ENCODE measurements at regions not wholly inside any gene's neighbourhood (a gene's known extent, or its start where the extent isn't known, plus 50 kb on each side); places are given as distances from the start of the nearest gene placed in this dataset.

DNA sequence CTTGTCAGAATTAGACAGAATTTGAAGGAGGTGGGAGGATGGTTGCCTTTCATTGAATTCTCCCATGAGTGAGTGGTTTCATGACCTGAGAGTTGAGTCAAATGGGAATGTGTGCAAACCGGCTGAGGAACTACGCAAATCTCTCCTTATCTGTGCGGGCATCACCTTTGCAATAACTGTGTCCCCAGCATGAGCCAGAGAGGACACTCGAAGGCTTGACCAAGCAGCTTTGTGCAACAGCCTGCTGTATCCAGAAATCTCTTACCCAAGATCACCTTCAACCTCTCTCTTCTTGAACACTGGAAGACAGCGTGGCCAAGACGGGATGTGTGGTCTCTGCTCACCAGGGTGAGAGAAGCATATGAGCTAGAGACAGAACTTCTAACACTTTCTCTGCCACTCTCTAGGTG lies 93.8 kb upstream of the IKZF1 start:
- DNase-seq = no peak

DNA sequence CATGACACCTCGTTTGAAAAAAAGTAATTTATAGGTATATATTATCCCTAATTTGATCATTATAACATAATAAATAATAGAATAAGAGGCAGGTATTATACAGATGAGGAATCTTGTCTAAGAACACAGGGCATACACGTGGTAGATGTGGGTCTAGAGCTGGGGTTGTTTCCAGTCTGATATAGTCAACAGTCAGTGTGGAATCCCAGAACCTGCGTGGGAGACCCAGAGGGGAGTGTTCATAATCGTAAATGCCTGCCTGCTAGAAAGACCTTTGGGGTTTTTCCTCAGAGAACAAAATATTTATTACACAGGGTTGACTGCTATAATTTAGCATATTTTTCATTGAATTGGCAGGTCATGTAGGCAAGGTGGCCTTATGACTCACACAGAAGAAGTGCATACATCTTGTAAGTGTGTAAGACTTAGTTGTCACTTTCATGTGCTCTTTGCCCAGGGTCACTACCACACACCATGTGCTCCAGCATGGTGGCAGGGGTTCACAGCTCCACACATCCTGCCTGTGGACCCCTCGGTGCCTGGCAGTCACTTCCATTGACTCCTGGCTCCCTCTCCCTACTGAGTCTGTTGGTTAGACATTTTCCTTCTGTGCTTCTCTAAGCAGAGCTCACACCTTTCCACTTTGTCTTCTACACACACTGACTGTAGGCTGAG lies 94.9 kb upstream of the IKZF1 start:
- Histone ChIP-seq H3K4me2 (replicated peaks; ENCODE audit: extremely low read depth, low read length, poor library complexity, severe bottlenecking) (no peak overlapping the region), H3K36me3 (replicated peaks in 1 of 2; ENCODE audit: control insufficient read depth in 1 of 2, insufficient read depth in 2 of 2, low read length in 2 of 2) (no peaks in the 10 kb centered on the region), H3K27me3 (ENCODE audit: control insufficient read depth in 2 of 2, insufficient read depth in 2 of 2, low read length in 2 of 2) (no peaks in the 10 kb centered on the region), H3K9me3 (replicated peaks in 1 of 2; ENCODE audit: control insufficient read depth in 1 of 2, insufficient read depth in 1 of 2, low read length in 2 of 2) (no peaks in the 10 kb centered on the region), H3K27ac (ENCODE audit: low read depth in 1 of 2, low read length in 2 of 2) (no peak overlapping the region), H3K4me3 (replicated peaks in 1 of 3; ENCODE audit: low read depth in 2 of 3, low read length in 3 of 3) (no peak overlapping the region), H3K4me1 (ENCODE audit: control insufficient read depth in 1 of 2, insufficient read depth in 2 of 2, low read length in 2 of 2) (peaks cover 66 to 67% of the 10 kb centered on the region in 2 donors), H2AFZ (ENCODE audit: insufficient read depth, low read depth, low read length, poor library complexity, severe bottlenecking) (no peak overlapping the region), H3K9ac (ENCODE audit: insufficient read depth, low read length, poor library complexity, severe bottlenecking) (no peak overlapping the region), H4K20me1 (ENCODE audit: insufficient read depth, low read length) (no peaks in the 10 kb centered on the region), H3K79me2 (ENCODE audit: insufficient read depth, low read length) (peaks cover 3% of the 10 kb centered on the region)
- H3K4me3 Mint-ChIP-seq = no peak overlapping the region
- TF ChIP-seq, protein P1, sequence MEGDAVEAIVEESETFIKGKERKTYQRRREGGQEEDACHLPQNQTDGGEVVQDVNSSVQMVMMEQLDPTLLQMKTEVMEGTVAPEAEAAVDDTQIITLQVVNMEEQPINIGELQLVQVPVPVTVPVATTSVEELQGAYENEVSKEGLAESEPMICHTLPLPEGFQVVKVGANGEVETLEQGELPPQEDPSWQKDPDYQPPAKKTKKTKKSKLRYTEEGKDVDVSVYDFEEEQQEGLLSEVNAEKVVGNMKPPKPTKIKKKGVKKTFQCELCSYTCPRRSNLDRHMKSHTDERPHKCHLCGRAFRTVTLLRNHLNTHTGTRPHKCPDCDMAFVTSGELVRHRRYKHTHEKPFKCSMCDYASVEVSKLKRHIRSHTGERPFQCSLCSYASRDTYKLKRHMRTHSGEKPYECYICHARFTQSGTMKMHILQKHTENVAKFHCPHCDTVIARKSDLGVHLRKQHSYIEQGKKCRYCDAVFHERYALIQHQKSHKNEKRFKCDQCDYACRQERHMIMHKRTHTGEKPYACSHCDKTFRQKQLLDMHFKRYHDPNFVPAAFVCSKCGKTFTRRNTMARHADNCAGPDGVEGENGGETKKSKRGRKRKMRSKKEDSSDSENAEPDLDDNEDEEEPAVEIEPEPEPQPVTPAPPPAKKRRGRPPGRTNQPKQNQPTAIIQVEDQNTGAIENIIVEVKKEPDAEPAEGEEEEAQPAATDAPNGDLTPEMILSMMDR (IDR thresholded peaks at IDR 0.05) = no peak
- 92% methylated on average over 2 of the region's 5 CpGs for WGBS (ENCODE audit: insufficient coverage)
- peaks cover 77% of the 10 kb centered on the region for H3K4me1 Mint-ChIP-seq
- no peak overlapping the region for H3K27ac Mint-ChIP-seq
- H3K36me3 Mint-ChIP-seq = no peaks in the 10 kb centered on the region
- intact Hi-C loops (cut with micrococcal nuclease) = loop anchor here (5.0 to 10.0 kb wide), 5 partner anchors 53 to 208 kb away; no protein-coding TSS in a partner anchor
- H3K9me3 Mint-ChIP-seq = no peaks in the 10 kb centered on the region
- DNase-seq = no peak
- H3K27me3 Mint-ChIP-seq (ENCODE audit: low read depth in 3 of 3) = peaks cover 0 to 5% (median 2%) of the 10 kb centered on the region in 3 donors

More for the DNA sequence above, 93.8 kb upstream of the IKZF1 start:
- TF ChIP-seq, protein P1 (IDR thresholded peaks at IDR 0.05) = no peak
- no peak overlapping the region for H3K27ac ChIP-seq (ENCODE audit: low read depth in 1 of 2, low read length in 2 of 2)
- no peak overlapping the region for H3K9ac ChIP-seq (ENCODE audit: insufficient read depth, low read length, poor library complexity, severe bottlenecking)
- H3K4me2 ChIP-seq (replicated peaks; ENCODE audit: extremely low read depth, low read length, poor library complexity, severe bottlenecking) = no peak overlapping the region
- H3K27ac Mint-ChIP-seq = no peak overlapping the region
- no peak overlapping the region for H3K4me3 Mint-ChIP-seq
- H3K4me1 ChIP-seq (ENCODE audit: control insufficient read depth in 1 of 2, insufficient read depth in 2 of 2, low read length in 2 of 2) = peaks cover 62 to 66% of the 10 kb centered on the region in 2 donors
- H2AFZ ChIP-seq (ENCODE audit: insufficient read depth, low read depth, low read length, poor library complexity, severe bottlenecking) = no peak overlapping the region
- no peaks in the 10 kb centered on the region for H3K9me3 ChIP-seq (replicated peaks in 1 of 2; ENCODE audit: control insufficient read depth in 1 of 2, insufficient read depth in 1 of 2, low read length in 2 of 2)
- no peaks in the 10 kb centered on the region for H3K9me3 Mint-ChIP-seq
- H3K36me3 ChIP-seq (replicated peaks in 1 of 2; ENCODE audit: control insufficient read depth in 1 of 2, insufficient read depth in 2 of 2, low read length in 2 of 2) = no peaks in the 10 kb centered on the region
- H3K27me3 Mint-ChIP-seq (ENCODE audit: low read depth in 3 of 3) = peaks cover 0 to 5% (median 2%) of the 10 kb centered on the region in 3 donors
- peaks cover 81% of the 10 kb centered on the region for H3K4me1 Mint-ChIP-seq
- no peaks in the 10 kb centered on the region for H3K79me2 ChIP-seq (ENCODE audit: insufficient read depth, low read length)
- intact Hi-C loops (cut with micrococcal nuclease) = loop anchor here (5.0 to 10.0 kb wide), 3 partner anchors 52 to 207 kb away; no protein-coding TSS in a partner anchor
- H3K4me3 ChIP-seq (replicated peaks in 1 of 3; ENCODE audit: low read depth in 2 of 3, low read length in 3 of 3) = no peak overlapping the region
- WGBS (ENCODE audit: insufficient coverage) = 91% methylated on average over 4 of the region's 6 CpGs
- H3K27me3 ChIP-seq (ENCODE audit: control insufficient read depth in 2 of 2, insufficient read depth in 2 of 2, low read length in 2 of 2) = no peaks in the 10 kb centered on the region
- H4K20me1 ChIP-seq (ENCODE audit: insufficient read depth, low read length) = no peaks in the 10 kb centered on the region
- no peaks in the 10 kb centered on the region for H3K36me3 Mint-ChIP-seq
